ENCODE measurements at regions not wholly inside any gene's neighbourhood (a gene's known extent, or its start where the extent isn't known, plus 50 kb on each side); places are given as distances from the start of the nearest gene placed in this dataset.

- Histone ChIP-seq H3K18ac (ENCODE audit: low read length) (no peak overlapping the region), H2AK5ac (ENCODE audit: low read length) (no peak overlapping the region), H3K14ac (ENCODE audit: low read length) (no peak overlapping the region), H3K4ac (ENCODE audit: low read depth, low read length) (no peak overlapping the region), H2AFZ (ENCODE audit: insufficient read depth, low read length, poor library complexity) (no peak overlapping the region), H3K4me2 (ENCODE audit: low read length) (no peak overlapping the region), H3K79me2 (ENCODE audit: control insufficient read depth, insufficient read depth, low read length, poor library complexity) (no peaks in the 10 kb centered on the region), H3K9ac (ENCODE audit: low read length) (no peak overlapping the region), H2BK12ac (ENCODE audit: low read length) (no peak overlapping the region), H2BK120ac (ENCODE audit: insufficient read depth, low read length, poor library complexity) (no peak overlapping the region), H3K9me3 (ENCODE audit: insufficient read depth, low read depth, low read length) (no peaks in the 10 kb centered on the region), H2BK5ac (ENCODE audit: low read depth, low read length, poor library complexity) (no peak overlapping the region), H3K4me1 (ENCODE audit: control insufficient read depth in 1 of 2, insufficient read depth in 2 of 2, low read length in 2 of 2) (no peaks in the 10 kb centered on the region), H3K36me3 (ENCODE audit: control insufficient read depth in 1 of 2, insufficient read depth in 2 of 2, low read length in 2 of 2) (no peaks in the 10 kb centered on the region), H4K12ac (ENCODE audit: low read depth, low read length) (no peak overlapping the region), H4K91ac (ENCODE audit: low read depth, low read length) (no peak overlapping the region), H3K23ac (ENCODE audit: low read length) (no peak overlapping the region), H3K27me3 (ENCODE audit: insufficient read depth, low read length) (no peaks in the 10 kb centered on the region), H3K4me3 (ENCODE audit: low read depth, low read length) (no peak overlapping the region), H4K8ac (ENCODE audit: low read depth, low read length) (no peak overlapping the region), H3K27ac (ENCODE audit: low read depth, low read length) (no peak overlapping the region), H3K79me1 (ENCODE audit: low read length) (no peaks in the 10 kb centered on the region)
- DNase-seq: no peak
- no CpG with 5 or more reads among the region's 13 CpGs for WGBS (ENCODE audit: extremely low coverage, insufficient coverage, insufficient read length)
These were observed 199.4 kb downstream of the PHETA1 start for GRCh38 chr12:111169456-111169855.

GRCh38 chr12:111169032-111169431, 199.9 kb downstream of the PHETA1 start:
- Histone ChIP-seq H3K4me1 (ENCODE audit: control insufficient read depth in 1 of 2, insufficient read depth in 2 of 2, low read length in 2 of 2) (no peaks in the 10 kb centered on the region), H2AFZ (ENCODE audit: insufficient read depth, low read length, poor library complexity) (no peak overlapping the region), H3K27me3 (ENCODE audit: insufficient read depth, low read length) (no peaks in the 10 kb centered on the region), H3K4me3 (ENCODE audit: low read depth, low read length) (no peak overlapping the region), H3K27ac (ENCODE audit: low read depth, low read length) (no peak overlapping the region), H3K9me3 (ENCODE audit: insufficient read depth, low read depth, low read length) (no peaks in the 10 kb centered on the region), H2BK5ac (ENCODE audit: low read depth, low read length, poor library complexity) (no peak overlapping the region), H2AK5ac (ENCODE audit: low read length) (no peak overlapping the region), H2BK120ac (ENCODE audit: insufficient read depth, low read length, poor library complexity) (no peak overlapping the region), H3K79me2 (ENCODE audit: control insufficient read depth, insufficient read depth, low read length, poor library complexity) (no peaks in the 10 kb centered on the region), H4K91ac (ENCODE audit: low read depth, low read length) (no peak overlapping the region), H4K12ac (ENCODE audit: low read depth, low read length) (no peak overlapping the region), H3K4me2 (ENCODE audit: low read length) (no peak overlapping the region), H3K14ac (ENCODE audit: low read length) (no peak overlapping the region), H3K23ac (ENCODE audit: low read length) (no peak overlapping the region), H3K36me3 (ENCODE audit: control insufficient read depth in 1 of 2, insufficient read depth in 2 of 2, low read length in 2 of 2) (no peaks in the 10 kb centered on the region), H3K79me1 (ENCODE audit: low read length) (no peaks in the 10 kb centered on the region), H4K8ac (ENCODE audit: low read depth, low read length) (no peak overlapping the region), H3K4ac (ENCODE audit: low read depth, low read length) (no peak overlapping the region), H3K18ac (ENCODE audit: low read length) (no peak overlapping the region), H2BK12ac (ENCODE audit: low read length) (no peak overlapping the region), H3K9ac (ENCODE audit: low read length) (no peak overlapping the region)
- no peak for DNase-seq
- WGBS (ENCODE audit: extremely low coverage, insufficient coverage, insufficient read length): no CpG with 5 or more reads among the region's 8 CpGs

GRCh38 chr12:111168009-111168900, 200.6 kb downstream of the PHETA1 start:
- H3K79me1 ChIP-seq (ENCODE audit: low read length): no peaks in the 10 kb centered on the region
- H3K23ac ChIP-seq (ENCODE audit: low read length): no peak overlapping the region
- no peak overlapping the region for H2AFZ ChIP-seq (ENCODE audit: insufficient read depth, low read length, poor library complexity)
- H2BK120ac ChIP-seq (ENCODE audit: insufficient read depth, low read length, poor library complexity): no peak overlapping the region
- no peak overlapping the region for H3K14ac ChIP-seq (ENCODE audit: low read length)
- H3K4me3 ChIP-seq (ENCODE audit: low read depth, low read length): no peak overlapping the region
- no peak overlapping the region for H2AK5ac ChIP-seq (ENCODE audit: low read length)
- H3K27me3 ChIP-seq (ENCODE audit: insufficient read depth, low read length): no peaks in the 10 kb centered on the region
- no peak overlapping the region for H3K18ac ChIP-seq (ENCODE audit: low read length)
- no peak overlapping the region for H4K8ac ChIP-seq (ENCODE audit: low read depth, low read length)
- H3K27ac ChIP-seq (ENCODE audit: low read depth, low read length): no peak overlapping the region
- DNase-seq: no peak
- H2BK5ac ChIP-seq (ENCODE audit: low read depth, low read length, poor library complexity): no peak overlapping the region
- H2BK12ac ChIP-seq (ENCODE audit: low read length): no peak overlapping the region
- H4K91ac ChIP-seq (ENCODE audit: low read depth, low read length): no peak overlapping the region
- WGBS (ENCODE audit: extremely low coverage, insufficient coverage, insufficient read length): no CpG with 5 or more reads among the region's 16 CpGs
- no peak overlapping the region for H3K9ac ChIP-seq (ENCODE audit: low read length)
- H3K4ac ChIP-seq (ENCODE audit: low read depth, low read length): no peak overlapping the region
- H3K4me1 ChIP-seq (ENCODE audit: control insufficient read depth in 1 of 2, insufficient read depth in 2 of 2, low read length in 2 of 2): no peaks in the 10 kb centered on the region
- no peak overlapping the region for H3K4me2 ChIP-seq (ENCODE audit: low read length)
- no peak overlapping the region for H4K12ac ChIP-seq (ENCODE audit: low read depth, low read length)
- H3K9me3 ChIP-seq (ENCODE audit: insufficient read depth, low read depth, low read length): no peaks in the 10 kb centered on the region
- no peaks in the 10 kb centered on the region for H3K36me3 ChIP-seq (ENCODE audit: control insufficient read depth in 1 of 2, insufficient read depth in 2 of 2, low read length in 2 of 2)
- no peaks in the 10 kb centered on the region for H3K79me2 ChIP-seq (ENCODE audit: control insufficient read depth, insufficient read depth, low read length, poor library complexity)

GRCh38 chr12:111166779-111167540, 201.9 kb downstream of the PHETA1 start:
- Histone ChIP-seq H2AFZ (ENCODE audit: insufficient read depth, low read length, poor library complexity) (no peak overlapping the region), H3K9ac (ENCODE audit: low read length) (no peak overlapping the region), H3K4me2 (ENCODE audit: low read length) (no peak overlapping the region), H3K4ac (ENCODE audit: low read depth, low read length) (no peak overlapping the region), H3K23ac (ENCODE audit: low read length) (no peak overlapping the region), H3K27me3 (ENCODE audit: insufficient read depth, low read length) (no peaks in the 10 kb centered on the region), H2BK120ac (ENCODE audit: insufficient read depth, low read length, poor library complexity) (no peak overlapping the region), H3K9me3 (ENCODE audit: insufficient read depth, low read depth, low read length) (no peaks in the 10 kb centered on the region), H3K4me1 (ENCODE audit: control insufficient read depth in 1 of 2, insufficient read depth in 2 of 2, low read length in 2 of 2) (no peaks in the 10 kb centered on the region), H3K18ac (ENCODE audit: low read length) (no peak overlapping the region), H3K79me2 (ENCODE audit: control insufficient read depth, insufficient read depth, low read length, poor library complexity) (no peaks in the 10 kb centered on the region), H3K14ac (ENCODE audit: low read length) (no peak overlapping the region), H2BK12ac (ENCODE audit: low read length) (no peak overlapping the region), H2BK5ac (ENCODE audit: low read depth, low read length, poor library complexity) (no peak overlapping the region), H2AK5ac (ENCODE audit: low read length) (no peak overlapping the region), H4K91ac (ENCODE audit: low read depth, low read length) (no peak overlapping the region), H4K8ac (ENCODE audit: low read depth, low read length) (no peak overlapping the region), H4K12ac (ENCODE audit: low read depth, low read length) (no peak overlapping the region), H3K79me1 (ENCODE audit: low read length) (no peaks in the 10 kb centered on the region), H3K36me3 (ENCODE audit: control insufficient read depth in 1 of 2, insufficient read depth in 2 of 2, low read length in 2 of 2) (no peaks in the 10 kb centered on the region), H3K27ac (ENCODE audit: low read depth, low read length) (no peak overlapping the region), H3K4me3 (ENCODE audit: low read depth, low read length) (no peak overlapping the region)
- no peak for DNase-seq
- no CpG with 5 or more reads among the region's 22 CpGs for WGBS (ENCODE audit: extremely low coverage, insufficient coverage, insufficient read length)
